ENCODE measurements at regions not wholly inside any gene's neighbourhood (a gene's known extent, or its start where the extent isn't known, plus 50 kb on each side); places are given as distances from the start of the nearest gene placed in this dataset.

GRCh38 chr12:91256411-91256810 is 73.8 kb upstream of the DCN start:
- Histone ChIP-seq H3K79me2 (ENCODE audit: low read length) (no peaks in the 10 kb centered on the region), H4K20me1 (ENCODE audit: insufficient read depth, low read length) (no peaks in the 10 kb centered on the region), H3K27ac (ENCODE audit: low read length) (no peak overlapping the region), H3K9me3 (replicated peaks; ENCODE audit: insufficient read depth, low read length) (no peaks in the 10 kb centered on the region), H3K36me3 (replicated peaks; ENCODE audit: insufficient read depth, low read length) (no peaks in the 10 kb centered on the region), H3K9ac (ENCODE audit: low read length) (no peak overlapping the region), H3F3A (ENCODE audit: insufficient read depth, low read length) (no peaks in the 10 kb centered on the region), H3K4me3 (ENCODE audit: low read length) (no peak overlapping the region), H3K27me3 (replicated peaks; ENCODE audit: insufficient read depth, low read length) (no peaks in the 10 kb centered on the region), H3K4me2 (ENCODE audit: low read depth, low read length) (no peak overlapping the region), H3K9me2 (replicated peaks; ENCODE audit: insufficient read depth, low read length) (no peaks in the 10 kb centered on the region), H3K4me1 (ENCODE audit: low read length) (no peaks in the 10 kb centered on the region), H2AFZ (ENCODE audit: low read length) (no peak overlapping the region)
- DNase-seq, result no peak
- TF ChIP-seq EZH2phosphoT487 (IDR thresholded peaks at IDR 0.05; ENCODE audit: low read length), result no peak
- TF ChIP-seq CTCF (IDR thresholded peaks at IDR 0.05; ENCODE audit: low read length), result no peak
- no peak for TF ChIP-seq EZH2 (optimal IDR thresholded peaks at IDR 0.05; ENCODE audit: low read depth, low read length)

GRCh38 chr12:91252341-91252740 is 69.7 kb upstream of the DCN start:
- TF ChIP-seq EZH2 (optimal IDR thresholded peaks at IDR 0.05; ENCODE audit: low read depth, low read length), result no peak
- no peak for TF ChIP-seq EZH2phosphoT487 (IDR thresholded peaks at IDR 0.05; ENCODE audit: low read length)
- TF ChIP-seq CTCF (IDR thresholded peaks at IDR 0.05; ENCODE audit: low read length), result no peak
- no peaks in the 10 kb centered on the region for H3K79me2 ChIP-seq (ENCODE audit: low read length)
- DNase-seq, result no peak
- no peaks in the 10 kb centered on the region for H3K9me2 ChIP-seq (replicated peaks; ENCODE audit: insufficient read depth, low read length)
- H2AFZ ChIP-seq (ENCODE audit: low read length), result no peak overlapping the region
- H3F3A ChIP-seq (ENCODE audit: insufficient read depth, low read length), result no peaks in the 10 kb centered on the region
- H3K4me1 ChIP-seq (ENCODE audit: low read length), result no peaks in the 10 kb centered on the region
- H3K9me3 ChIP-seq (replicated peaks; ENCODE audit: insufficient read depth, low read length), result no peaks in the 10 kb centered on the region
- H3K27me3 ChIP-seq (replicated peaks; ENCODE audit: insufficient read depth, low read length), result no peaks in the 10 kb centered on the region
- no peak overlapping the region for H3K9ac ChIP-seq (ENCODE audit: low read length)
- H4K20me1 ChIP-seq (ENCODE audit: insufficient read depth, low read length), result no peaks in the 10 kb centered on the region
- H3K4me3 ChIP-seq (ENCODE audit: low read length), result no peak overlapping the region
- H3K4me2 ChIP-seq (ENCODE audit: low read depth, low read length), result no peak overlapping the region
- H3K36me3 ChIP-seq (replicated peaks; ENCODE audit: insufficient read depth, low read length), result no peaks in the 10 kb centered on the region
- H3K27ac ChIP-seq (ENCODE audit: low read length), result no peak overlapping the region

- H3F3A ChIP-seq (ENCODE audit: insufficient read depth, low read length), result no peaks in the 10 kb centered on the region
- H3K36me3 ChIP-seq (replicated peaks; ENCODE audit: insufficient read depth, low read length), result no peaks in the 10 kb centered on the region
- H4K20me1 ChIP-seq (ENCODE audit: insufficient read depth, low read length), result no peaks in the 10 kb centered on the region
- H3K27me3 ChIP-seq (replicated peaks; ENCODE audit: insufficient read depth, low read length), result no peaks in the 10 kb centered on the region
- H3K9me2 ChIP-seq (replicated peaks; ENCODE audit: insufficient read depth, low read length), result no peaks in the 10 kb centered on the region
- H3K9ac ChIP-seq (ENCODE audit: low read length), result no peak overlapping the region
- no peaks in the 10 kb centered on the region for H3K9me3 ChIP-seq (replicated peaks; ENCODE audit: insufficient read depth, low read length)
- no peaks in the 10 kb centered on the region for H3K4me1 ChIP-seq (ENCODE audit: low read length)
- DNase-seq, result no peak
- H3K79me2 ChIP-seq (ENCODE audit: low read length), result no peaks in the 10 kb centered on the region
- H3K4me2 ChIP-seq (ENCODE audit: low read depth, low read length), result no peak overlapping the region
- H2AFZ ChIP-seq (ENCODE audit: low read length), result no peak overlapping the region
- H3K4me3 ChIP-seq (ENCODE audit: low read length), result no peak overlapping the region
- TF ChIP-seq CTCF (IDR thresholded peaks at IDR 0.05; ENCODE audit: low read length) (no peak), EZH2phosphoT487 (IDR thresholded peaks at IDR 0.05; ENCODE audit: low read length) (no peak), EZH2 (optimal IDR thresholded peaks at IDR 0.05; ENCODE audit: low read depth, low read length) (no peak)
- no peak overlapping the region for H3K27ac ChIP-seq (ENCODE audit: low read length)
These were observed 67.7 kb upstream of the DCN start for GRCh38 chr12:91250273-91250665.
